ENCODE measurements at regions not wholly inside any gene's neighbourhood (a gene's known extent, or its start where the extent isn't known, plus 50 kb on each side); places are given as distances from the start of the nearest gene placed in this dataset.

DNA sequence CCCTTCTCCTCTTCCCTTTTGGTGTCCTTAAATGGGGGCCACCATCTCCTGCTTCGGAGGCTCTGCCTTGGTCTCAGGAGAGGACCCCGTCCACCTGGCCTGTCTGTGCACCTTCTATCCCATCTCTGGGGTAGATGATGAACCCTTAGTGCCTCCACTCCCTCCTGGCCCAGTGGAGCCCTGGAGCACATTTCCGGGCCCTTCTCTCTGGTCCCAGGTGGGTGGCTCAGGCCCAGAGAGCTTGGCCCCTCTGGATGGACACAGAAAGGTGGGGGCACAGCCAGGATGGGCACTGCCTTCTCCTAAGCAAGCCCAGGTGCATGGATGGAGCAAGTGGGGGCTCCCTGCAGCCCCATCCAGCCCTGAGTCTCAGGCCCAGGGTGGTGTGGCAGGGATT is 121.4 kb upstream of the RET start:
- no TSS peak for BruUV-seq (replicated peaks)
- Histone ChIP-seq H3K79me2 (ENCODE audit: low read depth) (no peaks in the 10 kb centered on the region), H3K9me2 (ENCODE audit: insufficient read depth) (no peaks in the 10 kb centered on the region), H3K9me3 (ENCODE audit: insufficient read depth, low read depth) (no peaks in the 10 kb centered on the region), H4K20me1 (ENCODE audit: insufficient read depth) (no peaks in the 10 kb centered on the region), H3K4me1 (replicated peaks; ENCODE audit: insufficient read depth) (peaks cover 22% of the 10 kb centered on the region), H3K4me2 (no peak overlapping the region), H3K36me3 (ENCODE audit: low read depth) (no peaks in the 10 kb centered on the region), H3F3A (ENCODE audit: insufficient read depth, low read depth) (peaks cover 6% of the 10 kb centered on the region; the same call in 1 of the 2 replicates), H2AFZ (no peak overlapping the region), H3K27me3 (ENCODE audit: insufficient read depth, low read depth) (no peaks in the 10 kb centered on the region), H3K27ac (no peak overlapping the region), H3K4me3 (no peak overlapping the region)
- ChIA-PET CTCF (no interaction called here), POLR2A (ENCODE audit: unreplicated experiment) (no interaction called here)
- intact Hi-C loops (cut with micrococcal nuclease; ENCODE audit: unreplicated experiment) = no loop called here
- TF ChIP-seq, protein P1, sequence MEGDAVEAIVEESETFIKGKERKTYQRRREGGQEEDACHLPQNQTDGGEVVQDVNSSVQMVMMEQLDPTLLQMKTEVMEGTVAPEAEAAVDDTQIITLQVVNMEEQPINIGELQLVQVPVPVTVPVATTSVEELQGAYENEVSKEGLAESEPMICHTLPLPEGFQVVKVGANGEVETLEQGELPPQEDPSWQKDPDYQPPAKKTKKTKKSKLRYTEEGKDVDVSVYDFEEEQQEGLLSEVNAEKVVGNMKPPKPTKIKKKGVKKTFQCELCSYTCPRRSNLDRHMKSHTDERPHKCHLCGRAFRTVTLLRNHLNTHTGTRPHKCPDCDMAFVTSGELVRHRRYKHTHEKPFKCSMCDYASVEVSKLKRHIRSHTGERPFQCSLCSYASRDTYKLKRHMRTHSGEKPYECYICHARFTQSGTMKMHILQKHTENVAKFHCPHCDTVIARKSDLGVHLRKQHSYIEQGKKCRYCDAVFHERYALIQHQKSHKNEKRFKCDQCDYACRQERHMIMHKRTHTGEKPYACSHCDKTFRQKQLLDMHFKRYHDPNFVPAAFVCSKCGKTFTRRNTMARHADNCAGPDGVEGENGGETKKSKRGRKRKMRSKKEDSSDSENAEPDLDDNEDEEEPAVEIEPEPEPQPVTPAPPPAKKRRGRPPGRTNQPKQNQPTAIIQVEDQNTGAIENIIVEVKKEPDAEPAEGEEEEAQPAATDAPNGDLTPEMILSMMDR (conservative IDR thresholded peaks at IDR 0.05) = no peak
- no peak for TF ChIP-seq EZH2 (IDR thresholded peaks at IDR 0.05; ENCODE audit: low read depth)
- DNase-seq = no peak

DNA sequence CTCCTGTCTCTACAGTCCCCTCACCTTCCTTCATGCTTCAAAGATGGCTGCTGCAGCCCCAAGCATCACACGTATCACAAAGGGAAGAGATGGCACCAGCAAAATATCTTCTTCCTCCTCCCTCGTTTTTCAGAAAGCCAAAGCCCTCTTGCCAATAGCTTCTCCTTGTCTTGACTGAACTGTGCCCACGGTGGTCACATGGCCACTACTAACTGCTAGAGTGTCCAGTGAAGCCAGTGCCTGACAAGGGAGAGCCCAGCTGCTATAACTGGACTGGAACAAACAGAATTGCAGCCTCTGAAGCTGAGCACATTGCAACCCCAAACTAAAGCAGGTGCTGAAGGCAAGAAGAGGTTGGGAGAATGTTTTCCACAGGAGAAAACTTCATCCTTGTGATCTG is 120.8 kb upstream of the RET start:
- intact Hi-C loops (cut with micrococcal nuclease; ENCODE audit: unreplicated experiment) = no loop called here
- ChIA-PET POLR2A (ENCODE audit: unreplicated experiment) (no interaction called here), CTCF (no interaction called here)
- H4K20me1 ChIP-seq (ENCODE audit: insufficient read depth) = no peaks in the 10 kb centered on the region
- H3K4me3 ChIP-seq = no peak overlapping the region
- peaks cover 6% of the 10 kb centered on the region; the same call in 1 of the 2 replicates for H3F3A ChIP-seq (ENCODE audit: insufficient read depth, low read depth)
- no peak overlapping the region for H2AFZ ChIP-seq
- no peaks in the 10 kb centered on the region for H3K9me3 ChIP-seq (ENCODE audit: insufficient read depth, low read depth)
- H3K27me3 ChIP-seq (ENCODE audit: insufficient read depth, low read depth) = no peaks in the 10 kb centered on the region
- H3K9me2 ChIP-seq (ENCODE audit: insufficient read depth) = no peaks in the 10 kb centered on the region
- no peak overlapping the region for H3K27ac ChIP-seq
- no peak for DNase-seq
- TF ChIP-seq EZH2 (IDR thresholded peaks at IDR 0.05; ENCODE audit: low read depth) = no peak
- TF ChIP-seq, protein P1 (conservative IDR thresholded peaks at IDR 0.05) = no peak
- H3K4me1 ChIP-seq (replicated peaks; ENCODE audit: insufficient read depth) = peaks cover 27% of the 10 kb centered on the region
- no peak overlapping the region for H3K4me2 ChIP-seq
- H3K79me2 ChIP-seq (ENCODE audit: low read depth) = no peaks in the 10 kb centered on the region
- H3K36me3 ChIP-seq (ENCODE audit: low read depth) = no peaks in the 10 kb centered on the region
- BruUV-seq (replicated peaks) = no TSS peak

DNA sequence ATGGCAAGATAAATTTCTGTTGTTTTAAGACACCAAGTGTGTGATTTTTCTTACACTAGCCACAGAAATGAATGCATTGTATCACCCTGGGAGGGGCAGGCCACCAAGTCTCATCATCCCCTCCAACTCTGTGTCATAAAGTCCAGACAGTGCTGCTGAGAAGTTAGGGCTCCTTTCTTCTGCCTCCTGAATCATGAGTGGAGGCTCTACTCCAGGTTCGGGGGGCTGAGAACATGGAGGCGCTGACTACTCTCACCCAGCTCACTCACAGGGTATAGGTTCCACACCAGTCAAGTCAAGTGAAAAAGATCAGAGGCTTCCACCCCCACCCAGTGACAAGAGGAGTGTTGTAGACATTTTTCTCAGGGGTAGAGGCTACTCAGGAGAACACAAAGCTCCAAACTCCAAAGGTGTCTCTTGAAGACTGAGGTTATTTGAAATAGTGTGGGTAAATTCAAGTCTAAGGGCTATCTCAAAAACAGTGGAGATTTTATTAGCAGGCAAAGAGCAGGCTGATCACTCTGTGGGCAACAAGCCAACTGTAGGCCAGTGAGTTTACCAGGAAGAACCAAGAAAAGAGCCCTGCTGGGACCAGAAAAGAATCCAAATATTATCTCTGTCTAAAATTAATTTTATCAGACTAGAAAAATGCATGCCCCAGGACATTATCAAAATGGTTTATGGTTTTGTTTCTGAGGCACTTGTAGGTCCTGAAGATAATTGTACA is 118.6 kb upstream of the RET start:
- Histone ChIP-seq H3K9me3 (ENCODE audit: insufficient read depth, low read depth) (no peaks in the 10 kb centered on the region), H3K4me2 (no peak overlapping the region), H3K36me3 (ENCODE audit: low read depth) (no peaks in the 10 kb centered on the region), H3K4me3 (no peak overlapping the region), H3K27ac (no peak overlapping the region), H3K9me2 (ENCODE audit: insufficient read depth) (no peaks in the 10 kb centered on the region), H3K4me1 (replicated peaks; ENCODE audit: insufficient read depth) (peaks cover 20% of the 10 kb centered on the region), H3K79me2 (ENCODE audit: low read depth) (no peaks in the 10 kb centered on the region), H4K20me1 (ENCODE audit: insufficient read depth) (no peaks in the 10 kb centered on the region), H3F3A (ENCODE audit: insufficient read depth, low read depth) (peaks cover 6% of the 10 kb centered on the region; the same call in 1 of the 2 replicates), H3K27me3 (ENCODE audit: insufficient read depth, low read depth) (no peaks in the 10 kb centered on the region), H2AFZ (no peak overlapping the region)
- ChIA-PET POLR2A (ENCODE audit: unreplicated experiment) (no interaction called here), CTCF (no interaction called here)
- TF ChIP-seq EZH2 (IDR thresholded peaks at IDR 0.05; ENCODE audit: low read depth) = no peak
- TF ChIP-seq, protein P1 (conservative IDR thresholded peaks at IDR 0.05) = no peak
- no TSS peak for BruUV-seq (replicated peaks)
- DNase-seq = no peak
- intact Hi-C loops (cut with micrococcal nuclease; ENCODE audit: unreplicated experiment) = no loop called here

Data from PC-9 (cell line).